ENCODE measurements at regions not wholly inside any gene's neighbourhood (a gene's known extent, or its start where the extent isn't known, plus 50 kb on each side); places are given as distances from the start of the nearest gene placed in this dataset.

DNA sequence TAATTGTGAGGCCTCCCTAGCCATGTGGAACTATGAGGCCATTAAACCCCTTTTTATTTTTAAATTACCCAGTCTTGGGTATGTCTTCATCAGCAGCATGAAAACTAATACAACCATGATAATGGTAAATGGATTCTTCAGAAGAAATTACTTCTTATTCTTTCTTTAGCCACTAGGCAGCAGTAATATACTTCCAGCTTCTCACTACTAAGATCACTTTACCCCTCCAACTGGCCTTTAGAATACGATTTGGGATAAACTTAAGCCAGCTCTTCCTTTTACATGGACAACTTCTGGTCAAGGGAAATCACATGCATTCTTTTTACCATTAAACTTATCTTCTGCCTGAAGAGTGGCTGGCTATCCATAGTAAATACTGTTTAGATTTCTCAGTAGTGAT lies 355.4 kb downstream of the MAN2A1 start:
- peaks cover 3 to 4% of the 10 kb centered on the region in 2 donors for H3K4me1 Mint-ChIP-seq
- Histone ChIP-seq H3K9me3 (ENCODE audit: control insufficient read depth, insufficient read depth, low read length) (no peaks in the 10 kb centered on the region), H3K27me3 (ENCODE audit: control insufficient read depth, insufficient read depth, low read length) (no peaks in the 10 kb centered on the region), H3K4me1 (ENCODE audit: control insufficient read depth, insufficient read depth, low read length) (no peaks in the 10 kb centered on the region), H3K27ac (ENCODE audit: low read length) (no peak overlapping the region), H3K36me3 (ENCODE audit: control insufficient read depth, insufficient read depth, low read length) (no peaks in the 10 kb centered on the region), H3K4me3 (ENCODE audit: low read length) (no peak overlapping the region)
- H3K9me3 Mint-ChIP-seq = peaks cover 2 to 8% of the 10 kb centered on the region in 2 donors
- H3K27ac Mint-ChIP-seq = no peak overlapping the region
- ATAC-seq (no peak), DNase-seq (no peak)
- H3K36me3 Mint-ChIP-seq = peaks cover 21% of the 10 kb centered on the region
- 83% methylated on average over 1 of the region's 1 CpG for WGBS (ENCODE audit: insufficient coverage)
- H3K4me3 Mint-ChIP-seq = no peak overlapping the region
- peaks cover 0 to 35% of the 10 kb centered on the region in 2 donors for H3K27me3 Mint-ChIP-seq (ENCODE audit: low read depth in 2 of 2)
- no peak for TF ChIP-seq CTCF (IDR thresholded peaks at IDR 0.05)
- intact Hi-C loops (cut with micrococcal nuclease) = no loop called here

GRCh38 chr5:110048491-110048890 lies 358.8 kb downstream of the MAN2A1 start:
- H3K9me3 ChIP-seq (ENCODE audit: control insufficient read depth, insufficient read depth, low read length) = no peaks in the 10 kb centered on the region
- 74% methylated on average over 2 of the region's 2 CpGs for WGBS (ENCODE audit: insufficient coverage)
- Mint-ChIP-seq H3K4me1 (peaks cover 5 to 7% of the 10 kb centered on the region in 2 donors), H3K9me3 (peaks cover 0 to 2% of the 10 kb centered on the region in 2 donors), H3K27ac (no peak overlapping the region), H3K4me3 (no peak overlapping the region), H3K36me3 (peaks cover 15% of the 10 kb centered on the region), H3K27me3 (ENCODE audit: low read depth in 2 of 2) (peaks cover 0 to 17% of the 10 kb centered on the region in 2 donors)
- intact Hi-C loops (cut with micrococcal nuclease) = no loop called here
- ATAC-seq (no peak), DNase-seq (no peak)
- no peak for TF ChIP-seq CTCF (IDR thresholded peaks at IDR 0.05)
- no peak overlapping the region for H3K4me3 ChIP-seq (ENCODE audit: low read length)
- H3K36me3 ChIP-seq (ENCODE audit: control insufficient read depth, insufficient read depth, low read length) = no peaks in the 10 kb centered on the region
- H3K27ac ChIP-seq (ENCODE audit: low read length) = no peak overlapping the region
- H3K4me1 ChIP-seq (ENCODE audit: control insufficient read depth, insufficient read depth, low read length) = no peaks in the 10 kb centered on the region
- H3K27me3 ChIP-seq (ENCODE audit: control insufficient read depth, insufficient read depth, low read length) = no peaks in the 10 kb centered on the region

- WGBS (ENCODE audit: insufficient coverage) = 6% methylated on average over 1 of the region's 2 CpGs
- Histone ChIP-seq H3K4me3 (ENCODE audit: low read length) (no peak overlapping the region), H3K27me3 (ENCODE audit: control insufficient read depth, insufficient read depth, low read length) (no peaks in the 10 kb centered on the region), H3K36me3 (ENCODE audit: control insufficient read depth, insufficient read depth, low read length) (no peaks in the 10 kb centered on the region), H3K9me3 (ENCODE audit: control insufficient read depth, insufficient read depth, low read length) (no peaks in the 10 kb centered on the region), H3K4me1 (ENCODE audit: control insufficient read depth, insufficient read depth, low read length) (peaks cover 3% of the 10 kb centered on the region), H3K27ac (ENCODE audit: low read length) (no peak overlapping the region)
- Mint-ChIP-seq H3K4me1 (peaks cover 18 to 20% of the 10 kb centered on the region in 2 donors), H3K27ac (no peak overlapping the region), H3K4me3 (no peak overlapping the region), H3K27me3 (ENCODE audit: low read depth in 2 of 2) (peaks cover 0 to 14% of the 10 kb centered on the region in 2 donors), H3K36me3 (peaks cover 5% of the 10 kb centered on the region), H3K9me3 (no peaks in the 10 kb centered on the region)
- no peak for DNase-seq
- intact Hi-C loops (cut with micrococcal nuclease) = no loop called here
- ATAC-seq = no peak
- no peak for TF ChIP-seq CTCF (IDR thresholded peaks at IDR 0.05)
Measured at GRCh38 chr5:110049816-110050215, 360.1 kb downstream of the MAN2A1 start.

GRCh38 chr5:110050640-110051345 lies 361.1 kb downstream of the MAN2A1 start:
- H3K4me1 Mint-ChIP-seq = peaks cover 18 to 21% of the 10 kb centered on the region in 2 donors
- no peak overlapping the region for H3K4me3 Mint-ChIP-seq
- H3K4me1 ChIP-seq (ENCODE audit: control insufficient read depth, insufficient read depth, low read length) = peaks cover 3% of the 10 kb centered on the region
- DNase-seq (no peak), ATAC-seq (no peak)
- H3K36me3 ChIP-seq (ENCODE audit: control insufficient read depth, insufficient read depth, low read length) = no peaks in the 10 kb centered on the region
- H3K27ac Mint-ChIP-seq = no peak overlapping the region
- WGBS (ENCODE audit: insufficient coverage) = 93% methylated on average over 5 of the region's 5 CpGs
- peaks cover 0 to 8% of the 10 kb centered on the region in 2 donors for H3K27me3 Mint-ChIP-seq (ENCODE audit: low read depth in 2 of 2)
- no peaks in the 10 kb centered on the region for H3K36me3 Mint-ChIP-seq
- intact Hi-C loops (cut with micrococcal nuclease) = no loop called here
- H3K27me3 ChIP-seq (ENCODE audit: control insufficient read depth, insufficient read depth, low read length) = no peaks in the 10 kb centered on the region
- H3K9me3 ChIP-seq (ENCODE audit: control insufficient read depth, insufficient read depth, low read length) = no peaks in the 10 kb centered on the region
- H3K9me3 Mint-ChIP-seq = no peaks in the 10 kb centered on the region
- no peak overlapping the region for H3K27ac ChIP-seq (ENCODE audit: low read length)
- no peak for TF ChIP-seq CTCF (IDR thresholded peaks at IDR 0.05)
- no peak overlapping the region for H3K4me3 ChIP-seq (ENCODE audit: low read length)

All from natural killer cell (primary cell).